Loucy (cell line): ENCODE measurements at regions not wholly inside any gene's neighbourhood (a gene's known extent, or its start where the extent isn't known, plus 50 kb on each side); places are given as distances from the start of the nearest gene placed in this dataset.

ENCODE experiments used
- CTCF ChIP-seq: fragments of 200-600 bp; sonication (generic); conservative IDR thresholded peaks from 2 replicates; pipeline ENCODE4 v1.5.1; 2014; ENCODE audit warnings: mild to moderate bottlenecking, antibody characterized with exemption, low read length
- EZH2phosphoT487 ChIP-seq: fragments of 200-600 bp; IDR thresholded peaks from 2 replicates; pipeline ENCODE4 v1.6.1; 2018; ENCODE audit warnings: antibody characterized with exemption, mild to moderate bottlenecking, moderate library complexity, borderline replicate concordance

GRCh38 chr13:73625562-73626339 is 508.5 kb downstream of the KLF12 start:
- TF ChIP-seq CTCF (no peak), EZH2phosphoT487 (no peak)
